OCI-LY3 (cell line): ENCODE measurements at regions not wholly inside any gene's neighbourhood (a gene's known extent, or its start where the extent isn't known, plus 50 kb on each side); places are given as distances from the start of the nearest gene placed in this dataset.

Source experiments
- CTCF ChIP-seq: fragments of 200-600, 300-600 bp; sonication (generic); IDR thresholded peaks from 2 replicates; pipeline ENCODE4 v1.5.1; 2014; ENCODE audit warnings: antibody characterized with exemption, low read length, low read depth
- EZH2phosphoT487 ChIP-seq: fragments of 200-600 bp; shearing (Covaris generic); IDR thresholded peaks from 2 replicates; pipeline ENCODE4 v1.6.1; 2018; ENCODE audit warnings: antibody characterized with exemption, mixed run types, low read depth

GRCh38 chr5:74258314-74258665, 382.2 kb downstream of the ENC1 start:
- TF ChIP-seq CTCF (no peak), EZH2phosphoT487 (no peak)
